IPS DF 6.9 (cell line): ENCODE measurements at regions not wholly inside any gene's neighbourhood (a gene's known extent, or its start where the extent isn't known, plus 50 kb on each side); places are given as distances from the start of the nearest gene placed in this dataset.

Source experiments
- DNase-seq: peaks from one replicate; pipeline ENCODE4 v3.0.0-alpha.2; 2013; ENCODE audit warnings: low read depth, low spot score
- H3K27ac ChIP-seq: one replicate; pipeline ENCODE4 v1.5.1; 2013; ENCODE audit warnings: low read length, control low read depth
- H3K27me3 ChIP-seq: 2 replicates; pipeline ENCODE4 v1.6.1; 2013; ENCODE audit warnings: mild to moderate bottlenecking, low read length; ENCODE audit not compliant: control insufficient read depth, insufficient read depth
- H3K36me3 ChIP-seq: 2 replicates; pipeline ENCODE4 v1.6.1; 2013; ENCODE audit warnings: low read length; ENCODE audit not compliant: control insufficient read depth, insufficient read depth
- H3K4me1 ChIP-seq: 2 replicates; pipeline ENCODE4 v1.6.1; 2013; ENCODE audit warnings: low read length; ENCODE audit not compliant: control insufficient read depth, insufficient read depth
- H3K4me3 ChIP-seq: 2 replicates; pipeline ENCODE4 v1.5.1; 2013; ENCODE audit warnings: mild to moderate bottlenecking, low read length
- H3K9me3 ChIP-seq: 2 replicates; pipeline ENCODE4 v1.6.1; 2013; ENCODE audit warnings: low read length, inconsistent platforms; ENCODE audit not compliant: control insufficient read depth, insufficient read depth
- WGBS: extraction: QIAGEN DNeasy Blood & Tissue Kit; methylation state at CpG from one replicate; pipeline ENCODE4 v1.1.7; 2013; ENCODE audit warnings: mixed read lengths, missing lambda C conversion rate; ENCODE audit not compliant: insufficient read length, insufficient coverage; 5-methylcytosine and 5-hydroxymethylcytosine counted together

DNA sequence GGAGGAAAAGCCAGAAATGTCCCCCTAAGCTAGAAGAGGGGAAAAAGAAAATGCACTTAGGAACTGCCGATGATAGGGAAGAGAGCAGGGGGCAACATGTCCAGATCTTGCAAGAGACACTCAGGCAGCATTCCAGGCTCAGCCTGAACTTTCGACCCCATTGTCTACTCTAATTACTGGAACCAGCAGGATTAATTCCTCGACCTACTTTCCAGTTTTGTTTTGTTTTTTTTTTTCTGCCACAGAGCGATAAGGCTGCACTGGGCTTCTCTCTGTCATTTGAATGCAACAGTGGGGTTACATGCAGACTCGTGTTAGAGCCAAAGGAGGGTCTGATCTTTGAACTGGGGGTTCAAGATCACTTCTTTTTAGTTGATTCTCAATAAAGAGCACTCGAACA lies 68.7 kb upstream of the MED13L start:
- Histone ChIP-seq H3K4me1 (0 out of 2 replicates have a peak, but pooled peaks cover 2% of the 10 kb centered on the region), H3K9me3 (no peaks in the 10 kb centered on the region), H3K27ac (no peak overlapping the region), H3K36me3 (no peaks in the 10 kb centered on the region), H3K4me3 (no peak overlapping the region), H3K27me3 (no peaks in the 10 kb centered on the region)
- DNase-seq = no peak
- WGBS = no CpG with 5 or more reads among the region's 6 CpGs

DNA sequence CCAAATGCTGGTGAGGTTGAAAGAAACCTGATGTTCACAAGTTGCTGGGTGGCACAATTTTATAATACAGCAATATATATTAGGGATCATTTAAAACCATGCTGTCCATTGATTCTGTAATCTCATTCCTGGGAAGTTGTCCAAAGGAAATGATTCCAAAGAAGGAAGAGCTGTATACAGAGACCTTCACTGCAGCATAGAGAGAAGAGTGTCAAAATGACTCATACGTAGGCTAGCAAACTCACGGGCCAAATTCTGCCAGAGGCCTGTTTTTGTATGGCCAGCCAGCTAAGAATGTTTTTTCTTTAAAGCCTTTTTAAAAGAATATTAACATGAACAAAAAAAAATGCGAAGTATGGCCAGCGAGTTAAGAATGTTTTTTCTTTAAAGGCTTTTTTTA lies 69.2 kb upstream of the MED13L start:
- Histone ChIP-seq H3K4me1 (0 out of 2 replicates have a peak, but pooled peaks cover 2% of the 10 kb centered on the region), H3K36me3 (no peaks in the 10 kb centered on the region), H3K27me3 (no peaks in the 10 kb centered on the region), H3K4me3 (no peak overlapping the region), H3K9me3 (no peaks in the 10 kb centered on the region), H3K27ac (no peak overlapping the region)
- DNase-seq = no peak
- no CpG with 5 or more reads among the region's 4 CpGs for WGBS

GRCh38 chr12:116347265-116347664 lies 69.8 kb upstream of the MED13L start:
- DNase-seq = no peak
- Histone ChIP-seq H3K4me1 (0 out of 2 replicates have a peak, but pooled peaks cover 2% of the 10 kb centered on the region), H3K27ac (no peak overlapping the region), H3K36me3 (no peaks in the 10 kb centered on the region), H3K27me3 (no peaks in the 10 kb centered on the region), H3K4me3 (no peak overlapping the region), H3K9me3 (no peaks in the 10 kb centered on the region)
- WGBS = no CpG with 5 or more reads among the region's 1 CpG

GRCh38 chr12:116352315-116352835 lies 74.9 kb upstream of the MED13L start:
- Histone ChIP-seq H3K36me3 (no peaks in the 10 kb centered on the region), H3K4me3 (no peak overlapping the region), H3K27me3 (no peaks in the 10 kb centered on the region), H3K4me1 (no peaks in the 10 kb centered on the region), H3K9me3 (no peaks in the 10 kb centered on the region), H3K27ac (no peak overlapping the region)
- no peak for DNase-seq
- no CpG with 5 or more reads among the region's 4 CpGs for WGBS

GRCh38 chr12:116353958-116354357 lies 76.5 kb upstream of the MED13L start:
- no peaks in the 10 kb centered on the region for H3K9me3 ChIP-seq
- no peaks in the 10 kb centered on the region for H3K27me3 ChIP-seq
- H3K27ac ChIP-seq = no peak overlapping the region
- no peak overlapping the region for H3K4me3 ChIP-seq
- H3K36me3 ChIP-seq = no peaks in the 10 kb centered on the region
- WGBS = no CpG with 5 or more reads among the region's 2 CpGs
- no peak for DNase-seq
- H3K4me1 ChIP-seq = peaks cover 2% of the 10 kb centered on the region; the same call in 1 of the 2 replicates

DNA sequence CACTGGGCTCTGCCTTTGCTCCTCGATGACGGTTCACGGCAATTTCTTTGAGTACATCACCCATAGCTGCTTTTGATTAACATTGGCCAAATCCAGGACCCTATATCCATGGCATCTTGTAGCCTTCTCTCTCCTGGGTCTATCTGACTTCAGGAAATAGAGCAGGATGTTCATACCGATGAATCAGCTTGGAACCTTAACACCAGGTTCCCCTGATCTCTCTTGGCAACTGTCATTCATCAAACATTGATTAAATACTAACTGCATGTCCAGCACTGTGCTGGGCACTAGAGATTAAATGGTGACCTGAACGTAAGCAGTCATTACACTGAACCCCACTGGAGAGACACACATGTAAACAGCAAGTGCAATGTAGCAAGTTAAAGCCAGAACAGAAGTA lies 77.0 kb upstream of the MED13L start:
- Histone ChIP-seq H3K27me3 (no peaks in the 10 kb centered on the region), H3K9me3 (no peaks in the 10 kb centered on the region), H3K4me3 (no peak overlapping the region), H3K36me3 (no peaks in the 10 kb centered on the region), H3K27ac (no peak overlapping the region), H3K4me1 (peaks cover 2% of the 10 kb centered on the region; the same call in 1 of the 2 replicates)
- DNase-seq = no peak
- WGBS = no CpG with 5 or more reads among the region's 5 CpGs

DNA sequence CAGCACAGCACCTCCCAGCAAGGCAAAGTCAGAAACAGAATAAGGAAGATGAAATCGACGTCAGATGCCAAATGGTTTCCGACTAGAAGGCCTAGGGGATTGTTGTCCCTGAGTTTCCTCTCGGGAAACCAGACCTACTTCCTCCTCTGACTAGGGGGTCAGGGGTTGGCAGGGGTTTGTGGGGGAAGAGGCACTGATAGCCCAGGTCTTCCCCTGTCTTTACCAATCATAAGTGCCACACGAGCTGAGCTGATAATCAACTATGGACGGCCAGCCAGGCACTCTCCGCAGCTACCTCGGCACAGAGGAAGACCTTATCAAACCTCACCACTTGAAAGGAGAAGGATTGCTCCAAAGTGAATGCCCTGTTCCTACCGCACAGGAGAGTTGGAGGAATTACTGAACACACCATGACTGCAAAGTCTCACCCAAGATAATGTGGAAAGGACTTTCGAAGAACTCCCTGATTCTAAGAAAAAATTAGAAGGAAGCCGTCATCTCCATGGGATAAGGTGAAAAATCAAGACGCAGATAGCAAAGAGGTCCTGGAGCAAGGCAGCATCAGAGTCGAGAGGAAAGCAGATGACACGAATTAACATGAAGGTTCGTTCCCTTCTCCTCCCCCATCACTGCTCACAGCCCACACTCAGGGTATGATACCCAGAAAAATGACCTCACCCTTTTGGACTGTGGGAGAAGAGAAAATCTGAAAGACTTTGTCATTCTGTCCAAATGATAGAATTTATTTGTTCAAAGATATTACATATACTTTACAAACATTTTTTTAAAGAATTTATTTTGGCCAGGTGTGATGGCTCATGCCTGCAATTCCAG lies 77.7 kb upstream of the MED13L start:
- no peaks in the 10 kb centered on the region for H3K27me3 ChIP-seq
- H3K4me1 ChIP-seq = peaks cover 2% of the 10 kb centered on the region; the same call in 1 of the 2 replicates
- WGBS = no CpG with 5 or more reads among the region's 15 CpGs
- no peak overlapping the region for H3K4me3 ChIP-seq
- H3K9me3 ChIP-seq = no peaks in the 10 kb centered on the region
- no peak for DNase-seq
- no peak overlapping the region for H3K27ac ChIP-seq
- no peaks in the 10 kb centered on the region for H3K36me3 ChIP-seq

GRCh38 chr12:116358536-116358892 lies 81.0 kb upstream of the MED13L start:
- H3K4me1 ChIP-seq = peaks cover 2% of the 10 kb centered on the region; the same call in 1 of the 2 replicates
- WGBS = no CpG with 5 or more reads among the region's 3 CpGs
- no peak overlapping the region for H3K4me3 ChIP-seq
- H3K36me3 ChIP-seq = no peaks in the 10 kb centered on the region
- no peaks in the 10 kb centered on the region for H3K27me3 ChIP-seq
- DNase-seq = no peak
- no peak overlapping the region for H3K27ac ChIP-seq
- H3K9me3 ChIP-seq = no peaks in the 10 kb centered on the region

- Histone ChIP-seq H3K9me3 (no peaks in the 10 kb centered on the region), H3K4me1 (peaks cover 2% of the 10 kb centered on the region; the same call in 1 of the 2 replicates), H3K36me3 (no peaks in the 10 kb centered on the region), H3K4me3 (no peak overlapping the region), H3K27ac (no peak overlapping the region), H3K27me3 (no peaks in the 10 kb centered on the region)
- no CpG with 5 or more reads among the region's 10 CpGs for WGBS
- DNase-seq = no peak
Measured at GRCh38 chr12:116358893-116359761, 81.6 kb upstream of the MED13L start.

DNA sequence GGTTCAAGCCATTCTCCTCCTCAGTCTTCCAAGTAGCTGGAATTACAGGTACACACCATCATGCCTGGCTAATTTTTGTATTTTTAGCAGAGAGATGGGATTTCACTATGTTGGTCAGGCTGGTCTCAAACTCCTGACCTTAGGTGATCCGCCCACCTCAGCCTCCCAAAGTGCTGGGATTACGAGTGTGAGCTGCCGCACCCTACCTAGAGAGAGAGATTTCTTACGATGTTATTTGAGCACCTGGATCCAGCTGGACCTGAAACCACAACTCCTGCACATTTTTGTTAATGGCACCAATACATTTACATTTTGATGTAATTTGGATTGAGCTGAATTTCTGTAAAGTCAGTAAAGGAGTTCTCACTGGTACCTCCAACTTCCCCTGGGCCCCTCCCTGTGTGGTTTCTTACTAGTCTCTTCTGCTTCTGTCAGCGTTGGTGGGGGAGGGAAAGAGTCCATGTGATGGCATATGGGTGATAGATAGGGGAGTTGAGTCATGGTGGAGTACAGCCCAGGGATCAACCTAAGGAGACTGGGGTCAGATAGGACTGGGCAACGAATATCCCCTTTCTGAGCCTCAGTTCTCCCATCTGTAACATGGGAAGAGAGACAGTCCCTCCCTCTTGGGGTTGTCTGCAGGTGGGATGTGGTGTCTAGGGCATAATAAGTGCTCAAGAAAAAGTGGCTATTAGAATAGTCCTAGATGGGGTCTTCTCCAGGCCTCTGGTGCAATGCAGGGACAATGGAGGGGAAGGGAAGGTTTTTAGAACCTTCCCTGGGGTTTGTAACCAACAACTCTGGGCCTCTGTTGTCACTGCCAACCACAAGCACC lies 83.3 kb upstream of the MED13L start:
- no peak for DNase-seq
- WGBS = no CpG with 5 or more reads among the region's 6 CpGs
- no peaks in the 10 kb centered on the region for H3K36me3 ChIP-seq
- H3K27ac ChIP-seq = no peak overlapping the region
- no peaks in the 10 kb centered on the region for H3K9me3 ChIP-seq
- peaks cover 2% of the 10 kb centered on the region; the same call in 1 of the 2 replicates for H3K4me1 ChIP-seq
- H3K4me3 ChIP-seq = no peak overlapping the region
- H3K27me3 ChIP-seq = no peaks in the 10 kb centered on the region
